ENCODE measurements at regions not wholly inside any gene's neighbourhood (a gene's known extent, or its start where the extent isn't known, plus 50 kb on each side); places are given as distances from the start of the nearest gene placed in this dataset.
A peak's percentile ranks its signal among the peaks of the same experiment; 100 is the strongest.

DNA sequence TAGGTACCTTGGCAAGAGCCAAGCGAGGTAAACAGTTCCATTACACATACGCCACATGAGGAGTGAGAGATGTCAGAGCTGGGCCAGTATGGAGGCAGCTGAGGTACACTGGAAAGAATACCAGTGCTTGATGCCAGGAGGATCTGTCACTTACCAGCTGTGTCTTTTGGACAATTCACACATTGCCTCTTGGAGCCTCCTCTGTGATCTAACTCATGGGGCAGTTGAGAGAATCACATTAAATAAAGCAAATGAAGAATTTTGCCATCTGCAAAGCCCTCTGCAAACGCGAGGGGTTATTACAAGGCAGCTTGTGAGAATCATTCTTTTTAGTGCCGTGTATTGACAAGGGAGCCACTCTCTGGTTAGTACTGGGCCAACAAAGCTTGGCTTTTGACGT lies 429.7 kb upstream of the KLF4 start:
- H3K27ac Mint-ChIP-seq, result no peak overlapping the region
- no peaks in the 10 kb centered on the region for H3K27me3 Mint-ChIP-seq
- H3K9me3 Mint-ChIP-seq, result peaks cover 5% of the 10 kb centered on the region

GRCh38 chr9:107918749-107919148 lies 429.2 kb upstream of the KLF4 start:
- Mint-ChIP-seq H3K36me3 (no peaks in the 10 kb centered on the region), H3K27me3 (no peaks in the 10 kb centered on the region), H3K27ac (no peak overlapping the region), H3K9me3 (peaks cover 5% of the 10 kb centered on the region), H3K4me1 (no peaks in the 10 kb centered on the region), H3K4me3 (no peak overlapping the region)

More for the DNA sequence above, 429.7 kb upstream of the KLF4 start:
- H3K4me3 Mint-ChIP-seq, result no peak overlapping the region
- H3K36me3 Mint-ChIP-seq, result no peaks in the 10 kb centered on the region
- H3K4me1 Mint-ChIP-seq, result no peaks in the 10 kb centered on the region

GRCh38 chr9:107914151-107914550 lies 424.6 kb upstream of the KLF4 start:
- Mint-ChIP-seq H3K4me3 (no peak overlapping the region), H3K27ac (no peak overlapping the region), H3K9me3 (peaks cover 11% of the 10 kb centered on the region), H3K36me3 (no peaks in the 10 kb centered on the region), H3K27me3 (no peaks in the 10 kb centered on the region), H3K4me1 (no peaks in the 10 kb centered on the region)

GRCh38 chr9:107907715-107908114 lies 418.1 kb upstream of the KLF4 start:
- no peak overlapping the region for H3K4me3 Mint-ChIP-seq
- H3K9me3 Mint-ChIP-seq, result peaks cover 4% of the 10 kb centered on the region
- H3K36me3 Mint-ChIP-seq, result no peaks in the 10 kb centered on the region
- H3K27ac Mint-ChIP-seq, result no peak overlapping the region
- H3K27me3 Mint-ChIP-seq, result no peaks in the 10 kb centered on the region
- no peaks in the 10 kb centered on the region for H3K4me1 Mint-ChIP-seq

GRCh38 chr9:107907255-107907654 lies 417.7 kb upstream of the KLF4 start:
- Mint-ChIP-seq H3K9me3 (no peaks in the 10 kb centered on the region), H3K4me3 (no peak overlapping the region), H3K27ac (no peak overlapping the region), H3K36me3 (no peaks in the 10 kb centered on the region), H3K4me1 (no peaks in the 10 kb centered on the region), H3K27me3 (no peaks in the 10 kb centered on the region)

GRCh38 chr9:107906074-107906473 lies 416.5 kb upstream of the KLF4 start:
- H3K27me3 Mint-ChIP-seq, result no peaks in the 10 kb centered on the region
- no peak overlapping the region for H3K27ac Mint-ChIP-seq
- H3K4me3 Mint-ChIP-seq, result no peak overlapping the region
- H3K4me1 Mint-ChIP-seq, result no peaks in the 10 kb centered on the region
- no peaks in the 10 kb centered on the region for H3K9me3 Mint-ChIP-seq
- H3K36me3 Mint-ChIP-seq, result no peaks in the 10 kb centered on the region

- peak overlapping the region; percentile 0 for H3K27ac Mint-ChIP-seq
- no peaks in the 10 kb centered on the region for H3K9me3 Mint-ChIP-seq
- no peaks in the 10 kb centered on the region for H3K4me1 Mint-ChIP-seq
- H3K27me3 Mint-ChIP-seq, result no peaks in the 10 kb centered on the region
- H3K4me3 Mint-ChIP-seq, result no peak overlapping the region
- H3K36me3 Mint-ChIP-seq, result no peaks in the 10 kb centered on the region
Observed at GRCh38 chr9:107905308-107906020, 415.9 kb upstream of the KLF4 start.

- Mint-ChIP-seq H3K27ac (no peak overlapping the region), H3K9me3 (no peaks in the 10 kb centered on the region), H3K27me3 (peaks cover 2% of the 10 kb centered on the region), H3K4me1 (no peaks in the 10 kb centered on the region), H3K4me3 (no peak overlapping the region), H3K36me3 (no peaks in the 10 kb centered on the region)
Observed at GRCh38 chr9:107899961-107900330, 410.4 kb upstream of the KLF4 start.

GRCh38 chr9:107898761-107899160 lies 409.2 kb upstream of the KLF4 start:
- H3K4me3 Mint-ChIP-seq, result no peak overlapping the region
- H3K4me1 Mint-ChIP-seq, result no peaks in the 10 kb centered on the region
- H3K27ac Mint-ChIP-seq, result no peak overlapping the region
- H3K9me3 Mint-ChIP-seq, result no peaks in the 10 kb centered on the region
- H3K27me3 Mint-ChIP-seq, result peaks cover 2% of the 10 kb centered on the region
- H3K36me3 Mint-ChIP-seq, result no peaks in the 10 kb centered on the region

GRCh38 chr9:107896544-107896943 lies 407.0 kb upstream of the KLF4 start:
- no peaks in the 10 kb centered on the region for H3K4me1 Mint-ChIP-seq

GRCh38 chr9:107895501-107896001 lies 406.0 kb upstream of the KLF4 start:
- Mint-ChIP-seq H3K27ac (no peak overlapping the region), H3K27me3 (peaks cover 2% of the 10 kb centered on the region), H3K36me3 (no peaks in the 10 kb centered on the region), H3K4me3 (no peak overlapping the region), H3K9me3 (peaks cover 4% of the 10 kb centered on the region), H3K4me1 (no peaks in the 10 kb centered on the region)

More at GRCh38 chr9:107896544-107896943, 407.0 kb upstream of the KLF4 start:
- Mint-ChIP-seq H3K27me3 (peaks cover 2% of the 10 kb centered on the region), H3K36me3 (no peaks in the 10 kb centered on the region), H3K4me3 (no peak overlapping the region), H3K27ac (no peak overlapping the region), H3K9me3 (peaks cover 4% of the 10 kb centered on the region)

DNA sequence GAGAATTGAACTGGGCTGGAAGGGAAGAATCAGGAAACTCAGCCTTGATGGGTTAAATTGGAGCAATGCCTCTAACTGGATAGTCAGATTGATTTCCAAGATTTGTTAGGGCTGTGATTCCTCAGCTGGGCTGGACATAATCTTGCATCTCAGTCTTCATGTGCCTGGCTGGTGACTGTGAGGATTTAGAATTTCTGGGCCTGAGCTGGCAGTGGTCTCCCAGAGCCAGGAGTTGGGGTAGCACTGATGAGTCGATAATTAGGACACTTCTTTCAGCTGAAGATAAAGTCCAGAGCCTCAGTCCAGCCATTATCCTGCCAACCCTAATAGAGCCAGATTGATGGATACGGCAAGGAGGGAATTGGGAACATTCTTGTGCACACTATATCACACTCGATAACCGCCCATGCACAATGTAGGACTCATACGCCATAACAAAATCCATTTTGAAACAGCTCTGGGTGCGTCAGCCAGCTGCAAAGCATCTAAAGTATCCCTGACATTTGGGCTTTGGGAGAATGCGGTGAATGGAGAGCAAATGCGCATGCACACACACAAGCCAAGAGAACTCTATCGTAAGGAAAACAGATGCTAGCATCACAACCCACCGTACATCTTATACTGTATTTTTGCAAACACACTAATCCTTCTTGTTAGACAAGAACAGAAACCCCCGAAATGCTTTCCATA lies 405.1 kb upstream of the KLF4 start:
- Mint-ChIP-seq H3K9me3 (peaks cover 9% of the 10 kb centered on the region), H3K27ac (no peak overlapping the region), H3K27me3 (peaks cover under 1% of the 10 kb centered on the region), H3K4me1 (no peaks in the 10 kb centered on the region), H3K4me3 (no peak overlapping the region), H3K36me3 (no peaks in the 10 kb centered on the region)

DNA sequence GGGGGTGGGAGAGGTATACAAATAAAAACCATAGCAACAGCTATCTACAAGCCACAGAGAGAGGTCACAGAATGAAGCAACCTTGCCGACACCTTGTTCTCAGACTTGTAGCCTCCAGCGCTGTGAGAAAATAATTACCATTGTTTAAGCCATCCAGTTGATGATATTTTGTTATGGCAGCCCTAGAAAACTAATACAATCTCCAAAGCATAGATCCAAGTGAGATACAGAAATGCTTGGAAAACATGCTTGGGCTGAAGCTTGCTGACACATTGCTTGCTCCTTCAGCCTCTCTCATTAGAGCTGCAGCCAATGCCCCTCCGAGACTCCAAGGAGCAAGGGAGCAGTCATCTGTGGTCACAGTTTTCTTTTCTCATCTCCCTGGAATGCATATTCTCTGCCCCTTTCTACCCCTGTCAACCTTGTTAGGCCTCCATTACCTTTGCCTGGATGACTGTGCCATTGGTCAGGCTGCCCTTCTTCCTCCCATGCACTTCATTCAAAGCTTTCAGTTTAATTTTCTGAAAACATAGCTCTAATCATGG lies 401.4 kb upstream of the KLF4 start:
- H3K4me1 Mint-ChIP-seq, result no peaks in the 10 kb centered on the region
- H3K9me3 Mint-ChIP-seq, result peaks cover 9% of the 10 kb centered on the region

DNA sequence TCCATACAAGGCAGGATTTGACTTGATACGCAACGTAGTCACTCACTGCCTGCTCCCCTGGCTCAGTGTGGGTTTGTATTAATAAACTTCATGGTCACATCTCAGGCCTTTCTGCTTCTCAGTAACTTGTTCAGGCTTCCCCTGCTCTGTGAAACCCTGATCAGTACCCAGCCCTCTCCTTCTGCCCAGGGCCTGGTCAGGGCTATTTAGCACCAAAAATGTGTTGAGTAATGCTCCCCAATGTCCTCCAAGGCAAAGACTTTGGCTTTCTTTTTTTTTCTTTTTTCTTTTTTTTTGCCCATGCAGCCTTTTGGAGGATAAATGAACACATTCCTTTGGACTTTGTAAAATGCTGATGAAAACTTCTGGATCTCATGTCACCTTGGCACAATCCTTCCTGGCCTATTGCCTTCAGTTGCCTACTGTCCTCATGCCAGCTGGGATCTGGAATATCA lies 399.2 kb upstream of the KLF4 start:
- Mint-ChIP-seq H3K4me3 (no peak overlapping the region), H3K27ac (no peak overlapping the region), H3K9me3 (peaks cover 9% of the 10 kb centered on the region), H3K27me3 (no peaks in the 10 kb centered on the region), H3K36me3 (no peaks in the 10 kb centered on the region), H3K4me1 (no peaks in the 10 kb centered on the region)

More for the DNA sequence above, 401.4 kb upstream of the KLF4 start:
- H3K27me3 Mint-ChIP-seq, result no peaks in the 10 kb centered on the region
- no peak overlapping the region for H3K4me3 Mint-ChIP-seq
- H3K27ac Mint-ChIP-seq, result no peak overlapping the region
- no peaks in the 10 kb centered on the region for H3K36me3 Mint-ChIP-seq

DNA sequence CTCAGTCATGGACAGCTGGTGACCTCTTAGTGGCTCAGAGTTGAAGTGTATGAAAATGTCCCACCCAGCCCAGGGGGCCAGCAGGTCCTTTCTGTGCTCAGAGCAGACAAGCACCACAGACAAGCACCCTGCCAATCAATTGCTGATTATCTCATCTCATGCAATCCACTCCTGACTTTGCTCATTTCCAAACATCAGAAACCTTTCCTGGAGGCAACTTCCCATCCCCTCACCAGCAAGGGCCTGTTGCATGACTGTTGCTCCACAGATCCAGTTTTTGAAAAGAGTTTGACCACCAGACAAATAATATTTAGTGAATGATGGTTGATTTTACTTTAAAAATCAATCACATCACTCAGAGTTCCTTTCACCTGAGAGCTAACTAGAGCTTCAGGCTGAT lies 397.3 kb upstream of the KLF4 start:
- no peak overlapping the region for H3K27ac Mint-ChIP-seq
- no peak overlapping the region for H3K4me3 Mint-ChIP-seq
- no peaks in the 10 kb centered on the region for H3K4me1 Mint-ChIP-seq
- no peaks in the 10 kb centered on the region for H3K36me3 Mint-ChIP-seq
- no peaks in the 10 kb centered on the region for H3K27me3 Mint-ChIP-seq
- H3K9me3 Mint-ChIP-seq, result peaks cover 5% of the 10 kb centered on the region

GRCh38 chr9:107883496-107884124 lies 394.0 kb upstream of the KLF4 start:
- no peaks in the 10 kb centered on the region for H3K4me1 Mint-ChIP-seq
- H3K36me3 Mint-ChIP-seq, result no peaks in the 10 kb centered on the region
- no peak overlapping the region for H3K27ac Mint-ChIP-seq
- no peak overlapping the region for H3K4me3 Mint-ChIP-seq
- H3K9me3 Mint-ChIP-seq, result peaks cover 7% of the 10 kb centered on the region
- H3K27me3 Mint-ChIP-seq, result no peaks in the 10 kb centered on the region
